H9 (cell line): ENCODE measurements at regions not wholly inside any gene's neighbourhood (a gene's known extent, or its start where the extent isn't known, plus 50 kb on each side); places are given as distances from the start of the nearest gene placed in this dataset.

Experiments used
- DNase-seq: peaks from one replicate; pipeline ENCODE4 v3.0.0-alpha.2; 2017
- H2AFZ ChIP-seq: one replicate; pipeline ENCODE4 v1.6.1; 2013; ENCODE audit warnings: mild to moderate bottlenecking, low read length, control low read depth, moderate library complexity
- H2AK5ac ChIP-seq: 2 replicates; pipeline ENCODE4 v1.6.1; 2013; ENCODE audit warnings: low read length, control low read depth, mixed read lengths; ENCODE audit not compliant: insufficient read length
- H2BK120ac ChIP-seq: one replicate; pipeline ENCODE4 v1.6.1; 2013; ENCODE audit warnings: low read depth, mild to moderate bottlenecking, low read length, control low read depth, inconsistent platforms; ENCODE audit not compliant: poor library complexity, severe bottlenecking
- H2BK12ac ChIP-seq: 2 replicates; pipeline ENCODE4 v1.6.1; 2013; ENCODE audit warnings: low read length, control low read depth, mixed read lengths, low read depth; ENCODE audit not compliant: insufficient read length
- H2BK15ac ChIP-seq: 2 replicates; pipeline ENCODE4 v1.6.1; 2013; ENCODE audit warnings: low read depth, low read length, control low read depth
- H2BK20ac ChIP-seq: one replicate; pipeline ENCODE4 v1.6.1; 2013; ENCODE audit warnings: low read depth, mild to moderate bottlenecking, low read length, control low read depth, inconsistent platforms; ENCODE audit not compliant: poor library complexity, severe bottlenecking
- H2BK5ac ChIP-seq: 2 replicates; pipeline ENCODE4 v1.6.1; 2013; ENCODE audit warnings: low read length, control low read depth, mixed read lengths; ENCODE audit not compliant: insufficient read length
- H3K14ac ChIP-seq: 2 replicates; pipeline ENCODE4 v1.6.1; 2013; ENCODE audit warnings: low read length, control low read depth; ENCODE audit not compliant: insufficient read depth
- H3K18ac ChIP-seq: 2 replicates; pipeline ENCODE4 v1.6.1; 2013; ENCODE audit warnings: low read depth, mild to moderate bottlenecking, mixed read lengths, low read length, control low read depth; ENCODE audit not compliant: insufficient read length
- H3K23ac ChIP-seq: 2 replicates; pipeline ENCODE4 v1.6.1; 2013; ENCODE audit warnings: low read length, control low read depth, mixed read lengths, low read depth; ENCODE audit not compliant: insufficient read length
- H3K23me2 ChIP-seq: 2 replicates; pipeline ENCODE4 v1.6.1; 2013; ENCODE audit warnings: low read depth, mild to moderate bottlenecking, mixed read lengths, low read length, control low read depth; ENCODE audit not compliant: insufficient read length, poor library complexity, severe bottlenecking
- H3K27ac ChIP-seq: 2 replicates; pipeline ENCODE4 v1.5.1; 2013; ENCODE audit warnings: low read length, control low read depth, mixed read lengths, low read depth; ENCODE audit not compliant: insufficient read length
- H3K27me3 ChIP-seq: 2 replicates; pipeline ENCODE4 v1.6.1; 2013; ENCODE audit warnings: low read length, control low read depth, inconsistent platforms; ENCODE audit not compliant: insufficient read depth
- H3K4ac ChIP-seq: 2 replicates; pipeline ENCODE4 v1.6.1; 2013; ENCODE audit warnings: low read depth, mild to moderate bottlenecking, control low read depth, inconsistent platforms, low read length, moderate library complexity
- H3K4me1 ChIP-seq: 2 replicates; pipeline ENCODE4 v1.6.1; 2013; ENCODE audit warnings: low read length, control low read depth, inconsistent platforms; ENCODE audit not compliant: insufficient read depth
- H3K4me2 ChIP-seq: 2 replicates; pipeline ENCODE4 v1.6.1; 2013; ENCODE audit warnings: low read length, control low read depth, mixed read lengths; ENCODE audit not compliant: insufficient read length, insufficient read depth
- H3K56ac ChIP-seq: 2 replicates; pipeline ENCODE4 v1.6.1; 2013; ENCODE audit warnings: low read depth, mild to moderate bottlenecking, mixed read lengths, low read length, control low read depth; ENCODE audit not compliant: insufficient read length
- H3K79me1 ChIP-seq: 2 replicates; pipeline ENCODE4 v1.6.1; 2013; ENCODE audit warnings: low read depth, mild to moderate bottlenecking, moderate library complexity, low read length, control low read depth, inconsistent platforms; ENCODE audit not compliant: insufficient read depth, poor library complexity, severe bottlenecking
- H3K79me2 ChIP-seq: 2 replicates; pipeline ENCODE4 v1.6.1; 2013; ENCODE audit warnings: low read length, control low read depth, inconsistent platforms; ENCODE audit not compliant: insufficient read depth
- H3K9ac ChIP-seq: 2 replicates; pipeline ENCODE4 v1.6.1; 2013; ENCODE audit warnings: low read length, control low read depth, mixed read lengths; ENCODE audit not compliant: insufficient read length; ENCODE audit errors: extremely low read depth
- H3K9me3 ChIP-seq: one replicate; pipeline ENCODE4 v1.6.1; 2013; ENCODE audit warnings: low read depth, low read length, inconsistent platforms; ENCODE audit not compliant: control insufficient read depth
- H3T11ph ChIP-seq: one replicate; pipeline ENCODE4 v1.6.1; 2013; ENCODE audit warnings: mild to moderate bottlenecking, low read length, control low read depth, inconsistent platforms
- H4K20me1 ChIP-seq: one replicate; pipeline ENCODE4 v1.6.1; 2013; ENCODE audit not compliant: control insufficient read depth, insufficient read length, insufficient read depth
- H4K5ac ChIP-seq: 2 replicates; pipeline ENCODE4 v1.6.1; 2013; ENCODE audit warnings: low read depth, mild to moderate bottlenecking, mixed read lengths, low read length, control low read depth; ENCODE audit not compliant: insufficient read length
- H4K8ac ChIP-seq: replicated peaks from 2 replicates; pipeline ENCODE4 v1.6.1; 2013; ENCODE audit warnings: low read length, control low read depth, mixed read lengths, low read depth; ENCODE audit not compliant: insufficient read length
- H4K91ac ChIP-seq: 2 replicates; pipeline ENCODE4 v1.6.1; 2013; ENCODE audit warnings: low read depth, mild to moderate bottlenecking, moderate library complexity, mixed read lengths, low read length, control low read depth; ENCODE audit not compliant: insufficient read length
- H3K27ac Mint-ChIP-seq, 3 experiments: 2 replicates in 2 of 3; 3 replicates in 1 of 3; pipeline ENCODE4 v1.8.0; 2020 to 2021; ENCODE audit warnings: mixed read lengths in 3 of 3, mild to moderate bottlenecking in 1 of 3, moderate library complexity in 1 of 3
- H3K27me3 Mint-ChIP-seq: 2 replicates; pipeline ENCODE4 v1.8.0; 2021; ENCODE audit warnings: low read depth, mild to moderate bottlenecking, moderate library complexity, mixed read lengths
- H3K36me3 Mint-ChIP-seq, 3 experiments: 2 replicates in 2 of 3; 3 replicates in 1 of 3; pipeline ENCODE4 v1.8.0; 2020 to 2021; ENCODE audit warnings: low read depth in 3 of 3, mixed read lengths in 3 of 3; ENCODE audit not compliant: insufficient read depth in 1 of 3
- H3K4me1 Mint-ChIP-seq, 2 experiments: 2 replicates each; pipeline ENCODE4 v1.8.0; 2020; ENCODE audit warnings: mixed read lengths in 2 of 2
- H3K4me3 Mint-ChIP-seq, 2 experiments: 2 replicates in 1 of 2; 3 replicates in 1 of 2; pipeline ENCODE4 v1.8.0; 2020 to 2021; ENCODE audit warnings: mild to moderate bottlenecking in 2 of 2, mixed read lengths in 2 of 2, moderate library complexity in 1 of 2
- H3K9me3 Mint-ChIP-seq, 2 experiments: 2 replicates in 1 of 2; 3 replicates in 1 of 2; pipeline ENCODE4 v1.8.0; 2020; ENCODE audit warnings: mild to moderate bottlenecking in 2 of 2, mixed read lengths in 2 of 2, moderate library complexity in 1 of 2
- CTCF ChIP-seq: fragments of 200-600 bp; sonication (generic); conservative IDR thresholded peaks from 3 replicates; pipeline ENCODE4 v1.8.0; 2021; ENCODE audit warnings: antibody characterized with exemption, mild to moderate bottlenecking
- WGBS: extraction: QIAGEN DNeasy Blood & Tissue Kit; methylation state at CpG from one replicate; pipeline ENCODE4 v1.1.7; 2013; ENCODE audit warnings: missing lambda C conversion rate, low lambda C conversion rate, mixed read lengths; ENCODE audit not compliant: insufficient read length; ENCODE audit errors: extremely low coverage; 5-methylcytosine and 5-hydroxymethylcytosine counted together

- Histone ChIP-seq H2BK20ac (no peak overlapping the region), H3K4me1 (no peaks in the 10 kb centered on the region), H3K14ac (no peak overlapping the region), H2BK12ac (no peak overlapping the region), H4K20me1 (no peaks in the 10 kb centered on the region), H3T11ph (no peak overlapping the region), H2AK5ac (no peak overlapping the region), H3K27me3 (no peaks in the 10 kb centered on the region), H3K79me2 (no peaks in the 10 kb centered on the region), H4K8ac (no peak overlapping the region), H3K79me1 (no peaks in the 10 kb centered on the region), H4K91ac (no peak overlapping the region), H3K23ac (no peak overlapping the region), H3K23me2 (no peaks in the 10 kb centered on the region), H3K56ac (no peak overlapping the region), H2BK5ac (no peak overlapping the region), H3K27ac (no peak overlapping the region), H3K4me2 (no peak overlapping the region), H3K9me3 (no peaks in the 10 kb centered on the region), H3K9ac (no peak overlapping the region), H2BK120ac (no peak overlapping the region), H3K4ac (no peak overlapping the region), H4K5ac (no peak overlapping the region), H2AFZ (no peak overlapping the region), H3K18ac (no peak overlapping the region), H2BK15ac (no peak overlapping the region)
- Mint-ChIP-seq H3K27ac (peak overlapping the region in 1 of 3 experiments; percentile 27; a peak in 1 of 7 replicates), H3K4me1 (peaks cover 3% of the 10 kb centered on the region in 2 experiments), H3K36me3 (no peaks in the 10 kb centered on the region; a peak in 1 of 7 replicates), H3K27me3 (no peaks in the 10 kb centered on the region), H3K9me3 (no peaks in the 10 kb centered on the region), H3K4me3 (no peak overlapping the region)
- TF ChIP-seq CTCF, result no peak
- no peak for DNase-seq
- no CpG with 5 or more reads among the region's 1 CpG for WGBS
Observed at GRCh38 chr1:239844833-239845232, 246.8 kb upstream of the FMN2 start.
